ENCODE measurements at regions not wholly inside any gene's neighbourhood (a gene's known extent, or its start where the extent isn't known, plus 50 kb on each side); places are given as distances from the start of the nearest gene placed in this dataset.

DNA sequence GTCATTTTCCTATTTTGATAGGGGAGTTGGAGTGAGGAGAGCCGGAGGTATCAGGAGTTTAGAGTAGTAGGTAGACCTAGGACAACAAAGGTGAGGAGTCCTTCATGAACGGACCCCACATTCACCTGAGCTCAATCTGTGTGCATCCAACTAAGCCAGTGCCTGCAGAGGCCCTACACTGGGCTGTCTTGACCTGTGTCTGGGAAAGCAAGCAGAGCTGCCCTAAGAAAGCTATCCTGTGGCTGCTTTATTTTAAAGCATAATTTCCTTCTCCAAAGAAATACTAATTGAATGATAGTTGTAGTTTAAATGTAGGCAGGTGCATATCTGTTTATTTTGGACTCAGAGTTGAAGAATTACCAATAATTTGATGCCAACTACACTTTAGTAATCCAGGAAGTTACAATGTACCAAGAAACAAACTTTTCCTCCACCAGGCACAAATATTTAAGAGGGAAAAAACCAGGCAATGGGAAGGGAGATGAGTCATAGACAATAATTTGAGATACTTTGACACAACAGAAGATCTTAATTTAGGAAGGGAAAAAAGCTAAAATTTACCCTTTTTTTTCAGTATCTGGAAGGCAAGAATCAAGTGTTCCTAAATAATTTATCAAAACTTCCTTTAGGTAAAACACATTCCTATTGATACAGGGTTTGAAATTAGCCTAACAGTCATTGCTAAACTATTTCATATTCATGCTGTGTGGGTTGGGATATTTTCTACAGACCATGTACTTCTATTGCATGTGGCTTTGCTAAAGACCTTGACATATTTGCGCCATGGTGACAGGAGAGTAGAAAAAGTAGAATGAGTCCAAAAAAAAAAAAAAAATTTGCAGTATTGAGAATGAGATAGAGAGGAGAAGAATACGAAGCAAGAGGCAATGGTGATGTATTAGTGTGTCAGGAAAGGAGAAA is 376.6 kb upstream of the TUSC1 start:
- no peak overlapping the region for H3K4me3 ChIP-seq
- H3K36me3 ChIP-seq (ENCODE audit: control insufficient read depth in 4 of 4, insufficient read depth in 4 of 4, low read length in 4 of 4), result no peaks in the 10 kb centered on the region
- ATAC-seq (ENCODE audit: insufficient read depth, low FRiP score) (no peak), DNase-seq (no peak)
- no peaks in the 10 kb centered on the region for H3K4me1 ChIP-seq (ENCODE audit: control insufficient read depth in 5 of 5, insufficient read depth in 5 of 5, low read length in 5 of 5)
- TF ChIP-seq CTCF (IDR thresholded peaks at IDR 0.05; ENCODE audit: control extremely low read depth, extremely low read depth), result no peak
- no peaks in the 10 kb centered on the region for H3K27me3 ChIP-seq (ENCODE audit: control insufficient read depth in 3 of 3, insufficient read depth in 3 of 3, low read length in 2 of 3)
- WGBS, 2 donors, result 80 to 81% methylated on average over 4 of the region's 4 CpGs
- H3K9ac ChIP-seq (ENCODE audit: insufficient read depth in 1 of 2, low read length in 2 of 2), result no peak overlapping the region
- no peaks in the 10 kb centered on the region for H3K9me3 ChIP-seq (ENCODE audit: control insufficient read depth in 4 of 4, insufficient read depth in 3 of 4, low read length in 3 of 4)
- no peak overlapping the region for H3K27ac ChIP-seq (ENCODE audit: low read depth in 1 of 2, low read length in 1 of 2)

GRCh38 chr9:26053954-26054353 is 375.7 kb upstream of the TUSC1 start:
- H3K4me3 ChIP-seq, result no peak overlapping the region
- H3K9me3 ChIP-seq (ENCODE audit: control insufficient read depth in 4 of 4, insufficient read depth in 3 of 4, low read length in 3 of 4), result no peaks in the 10 kb centered on the region
- H3K4me1 ChIP-seq (ENCODE audit: control insufficient read depth in 5 of 5, insufficient read depth in 5 of 5, low read length in 5 of 5), result no peaks in the 10 kb centered on the region
- no peak overlapping the region for H3K9ac ChIP-seq (ENCODE audit: insufficient read depth in 1 of 2, low read length in 2 of 2)
- no peak overlapping the region for H3K27ac ChIP-seq (ENCODE audit: low read depth in 1 of 2, low read length in 1 of 2)
- no peaks in the 10 kb centered on the region for H3K27me3 ChIP-seq (ENCODE audit: control insufficient read depth in 3 of 3, insufficient read depth in 3 of 3, low read length in 2 of 3)
- no peaks in the 10 kb centered on the region for H3K36me3 ChIP-seq (ENCODE audit: control insufficient read depth in 4 of 4, insufficient read depth in 4 of 4, low read length in 4 of 4)
- TF ChIP-seq CTCF (IDR thresholded peaks at IDR 0.05; ENCODE audit: control extremely low read depth, extremely low read depth), result no peak
- ATAC-seq (ENCODE audit: insufficient read depth, low FRiP score), result no peak
- 77 to 93% methylated on average over 3 of the region's 3 CpGs for WGBS, 2 donors
- no peak for DNase-seq

DNA sequence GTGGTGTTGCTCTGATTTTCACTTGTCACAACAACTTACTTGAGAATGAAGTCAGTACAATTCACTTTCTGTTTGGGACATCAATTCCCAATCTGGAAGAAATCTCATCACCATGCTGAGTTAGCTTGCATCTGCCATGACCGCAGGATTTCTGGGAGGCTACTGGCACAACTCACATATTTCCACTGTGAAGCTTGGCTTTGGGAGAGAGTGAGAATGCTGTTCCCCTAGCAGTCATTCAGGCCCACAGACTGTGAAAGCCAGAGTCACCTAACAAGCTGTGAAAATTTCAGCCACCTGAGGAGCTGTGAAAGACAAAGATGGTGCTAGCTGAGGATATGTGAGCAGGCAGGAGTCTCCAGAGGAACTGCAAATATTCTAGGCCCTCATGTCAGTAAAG is 365.2 kb upstream of the TUSC1 start:
- 74 to 84% methylated on average over 1 of the region's 1 CpG for WGBS, 2 donors
- no peak overlapping the region for H3K4me3 ChIP-seq
- peaks cover 0 to 2% (median 0%) of the 10 kb centered on the region in 4 donors for H3K9me3 ChIP-seq (ENCODE audit: control insufficient read depth in 4 of 4, insufficient read depth in 3 of 4, low read length in 3 of 4)
- H3K36me3 ChIP-seq (ENCODE audit: control insufficient read depth in 4 of 4, insufficient read depth in 4 of 4, low read length in 4 of 4), result no peaks in the 10 kb centered on the region
- DNase-seq, result no peak
- no peaks in the 10 kb centered on the region for H3K27me3 ChIP-seq (ENCODE audit: control insufficient read depth in 3 of 3, insufficient read depth in 3 of 3, low read length in 2 of 3)
- no peak overlapping the region for H3K27ac ChIP-seq (ENCODE audit: low read depth in 1 of 2, low read length in 1 of 2)
- ATAC-seq (ENCODE audit: insufficient read depth, low FRiP score), result no peak
- H3K9ac ChIP-seq (ENCODE audit: insufficient read depth in 1 of 2, low read length in 2 of 2), result no peak overlapping the region
- no peak for TF ChIP-seq CTCF (IDR thresholded peaks at IDR 0.05; ENCODE audit: control extremely low read depth, extremely low read depth)
- H3K4me1 ChIP-seq (ENCODE audit: control insufficient read depth in 5 of 5, insufficient read depth in 5 of 5, low read length in 5 of 5), result no peaks in the 10 kb centered on the region

Measured in lung (tissue), 11 donors.